Spleen (tissue), 7 donors: ENCODE measurements at regions not wholly inside any gene's neighbourhood (a gene's known extent, or its start where the extent isn't known, plus 50 kb on each side); places are given as distances from the start of the nearest gene placed in this dataset.

Experiments
- CTCF ChIP-seq, 11 experiments: fragments of 200-600 bp in 7 of 11; fragments of 450-650 bp in 4 of 11; sonication (generic) in 4 of 11; IDR thresholded peaks in 8 of 11; conservative IDR thresholded peaks in 3 of 11; 1 replicate in 7 of 11; 2 replicates in 4 of 11; pipeline versions ENCODE4 v1.4.0 to v1.8.0; 2016 to 2021; ENCODE audit warnings: antibody characterized with exemption in 11 of 11, inconsistent platforms in 4 of 11, mild to moderate bottlenecking in 1 of 11
- POLR2A ChIP-seq, 3 donors: fragments of 450-650 bp; IDR thresholded peaks; one replicate each; pipeline ENCODE4 v1.5.1; 2017; ENCODE audit warnings: antibody characterized with exemption in 3 of 3, mild to moderate bottlenecking in 1 of 3
- POLR2AphosphoS5 ChIP-seq, 3 donors: sonication (generic); formaldehyde crosslinking; IDR thresholded peaks; one replicate each; pipeline ENCODE4 v1.5.1; 2017; ENCODE audit warnings: antibody characterized with exemption in 3 of 3
- donor health status: DM: no; HTN: no; CAD: no; lungs with moderate emphysema.
- donor health status: DM: no; HTN: no; CAD: no.
- donor health status: DM: no; HTN: no; CAD: no.

DNA sequence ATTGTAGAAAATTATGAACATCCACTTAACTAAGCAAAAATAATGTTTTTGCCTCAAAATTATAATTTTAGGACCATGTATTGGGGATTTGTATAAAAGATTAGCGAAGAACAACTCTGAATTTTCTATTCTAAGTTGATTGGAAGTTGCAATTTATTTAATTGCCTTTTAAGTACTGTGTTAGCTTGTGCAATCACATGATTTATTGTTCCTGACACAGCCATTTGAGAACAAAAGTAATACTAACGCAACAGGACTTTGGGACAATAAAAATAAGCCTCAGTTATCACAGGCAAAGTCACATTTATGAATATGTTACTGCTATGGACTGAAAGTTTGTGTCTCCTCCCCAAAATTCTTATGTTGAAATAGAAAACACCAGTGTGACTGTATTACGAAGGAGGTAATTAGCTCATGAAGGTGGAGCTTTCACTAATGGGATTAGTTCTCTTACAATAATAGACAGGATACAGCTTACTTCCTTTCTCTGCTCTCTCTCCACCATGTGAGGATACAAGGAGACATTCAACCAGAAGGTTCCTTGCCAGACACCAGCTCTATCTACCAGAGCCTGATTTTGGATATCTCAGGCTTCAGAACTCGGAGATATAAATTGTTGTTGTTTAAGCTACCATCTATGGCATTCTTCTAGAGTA, 745.9 kb downstream of the ZBBX start:
- TF ChIP-seq CTCF (IDR thresholded peaks at IDR 0.05 in 8 of 11, conservative IDR thresholded peaks at IDR 0.05 in 3 of 11) (no peak), POLR2AphosphoS5 (IDR thresholded peaks at IDR 0.05) (no peak), POLR2A (IDR thresholded peaks at IDR 0.05) (no peak)
